ENCODE measurements at regions not wholly inside any gene's neighbourhood (a gene's known extent, or its start where the extent isn't known, plus 50 kb on each side); places are given as distances from the start of the nearest gene placed in this dataset.

- H3K9me3 ChIP-seq, result no peaks in the 10 kb centered on the region
- no peak overlapping the region for H3K27ac ChIP-seq
- TF ChIP-seq CTCF (IDR thresholded peaks at IDR 0.05) (no peak), EP300 (IDR thresholded peaks at IDR 0.05) (no peak), POLR2AphosphoS5 (IDR thresholded peaks at IDR 0.05) (no peak), POLR2A (IDR thresholded peaks at IDR 0.05) (no peak)
- WGBS, result 63% methylated on average over 3 of the region's 3 CpGs
- H3K4me1 ChIP-seq, result peaks cover 15% of the 10 kb centered on the region
- no peaks in the 10 kb centered on the region for H3K36me3 ChIP-seq
- no peak overlapping the region for H3K4me3 ChIP-seq
- H3K27me3 ChIP-seq, result no peaks in the 10 kb centered on the region
- DNase-seq (ENCODE audit: low spot score in 2 of 2), result no peak
Measured at GRCh38 chr9:91141407-91141965, 220.2 kb downstream of the AUH start.

GRCh38 chr9:91143162-91143561, 218.6 kb downstream of the AUH start:
- TF ChIP-seq EP300 (IDR thresholded peaks at IDR 0.05) (no peak), CTCF (IDR thresholded peaks at IDR 0.05) (no peak), POLR2AphosphoS5 (IDR thresholded peaks at IDR 0.05) (no peak), POLR2A (IDR thresholded peaks at IDR 0.05) (no peak)
- WGBS, result 90% methylated on average over 5 of the region's 5 CpGs
- no peak for DNase-seq (ENCODE audit: low spot score in 2 of 2)
- Histone ChIP-seq H3K4me1 (peaks cover 15% of the 10 kb centered on the region), H3K27me3 (no peaks in the 10 kb centered on the region), H3K9me3 (no peaks in the 10 kb centered on the region), H3K36me3 (no peaks in the 10 kb centered on the region), H3K27ac (peak overlapping the region; percentile 24), H3K4me3 (no peak overlapping the region)

- Histone ChIP-seq H3K27ac (peak overlapping the region; percentile 24), H3K9me3 (no peaks in the 10 kb centered on the region), H3K36me3 (no peaks in the 10 kb centered on the region), H3K27me3 (no peaks in the 10 kb centered on the region), H3K4me1 (peaks cover 15% of the 10 kb centered on the region), H3K4me3 (no peak overlapping the region)
- DNase-seq (ENCODE audit: low spot score in 2 of 2), result no peak
- 60% methylated on average over 3 of the region's 3 CpGs for WGBS
- TF ChIP-seq POLR2A (IDR thresholded peaks at IDR 0.05), result no peak
- TF ChIP-seq EP300 (IDR thresholded peaks at IDR 0.05), result no peak
- no peak for TF ChIP-seq POLR2AphosphoS5 (IDR thresholded peaks at IDR 0.05)
- no peak for TF ChIP-seq CTCF (IDR thresholded peaks at IDR 0.05)
Measured at GRCh38 chr9:91143642-91144041, 218.1 kb downstream of the AUH start.

GRCh38 chr9:91144769-91145168, 216.9 kb downstream of the AUH start:
- Histone ChIP-seq H3K4me3 (no peak overlapping the region), H3K9me3 (no peaks in the 10 kb centered on the region), H3K27me3 (no peaks in the 10 kb centered on the region), H3K4me1 (peaks cover 15% of the 10 kb centered on the region), H3K27ac (peak overlapping the region; percentile 14), H3K36me3 (no peaks in the 10 kb centered on the region)
- no peak for TF ChIP-seq POLR2A (IDR thresholded peaks at IDR 0.05)
- TF ChIP-seq POLR2AphosphoS5 (IDR thresholded peaks at IDR 0.05), result no peak
- TF ChIP-seq EP300 (IDR thresholded peaks at IDR 0.05), result no peak
- no peak for DNase-seq (ENCODE audit: low spot score in 2 of 2)
- 85% methylated on average over 3 of the region's 3 CpGs for WGBS

- Histone ChIP-seq H3K9me3 (no peaks in the 10 kb centered on the region), H3K27ac (peak overlapping the region; percentile 14), H3K27me3 (no peaks in the 10 kb centered on the region), H3K4me3 (no peak overlapping the region), H3K4me1 (peaks cover 15% of the 10 kb centered on the region), H3K36me3 (no peaks in the 10 kb centered on the region)
- TF ChIP-seq POLR2AphosphoS5 (IDR thresholded peaks at IDR 0.05), result no peak
- no peak for TF ChIP-seq EP300 (IDR thresholded peaks at IDR 0.05)
- TF ChIP-seq CTCF (IDR thresholded peaks at IDR 0.05), result no peak
- no peak for TF ChIP-seq POLR2A (IDR thresholded peaks at IDR 0.05)
- no peak for DNase-seq (ENCODE audit: low spot score in 2 of 2)
- 88% methylated on average over 4 of the region's 4 CpGs for WGBS
Measured at GRCh38 chr9:91145496-91145895, 216.2 kb downstream of the AUH start.
